Chondrocyte (in vitro differentiated cells): ENCODE measurements at regions not wholly inside any gene's neighbourhood (a gene's known extent, or its start where the extent isn't known, plus 50 kb on each side); places are given as distances from the start of the nearest gene placed in this dataset.

ENCODE experiments used
- DNase-seq: peaks from one replicate; pipeline ENCODE4 v3.0.0; 2021; ENCODE audit warnings: mixed read lengths, low spot score
- H3K27ac Mint-ChIP-seq: one replicate; pipeline ENCODE4 v1.8.0; 2021; ENCODE audit warnings: mild to moderate bottlenecking, moderate library complexity, mixed read lengths; ENCODE audit not compliant: unreplicated experiment
- H3K27me3 Mint-ChIP-seq: 2 replicates; pipeline ENCODE4 v1.8.0; 2021; ENCODE audit warnings: low read depth, mixed read lengths
- H3K36me3 Mint-ChIP-seq: 2 replicates; pipeline ENCODE4 v1.8.0; 2021; ENCODE audit warnings: low read depth, mixed read lengths
- H3K4me1 Mint-ChIP-seq: 2 replicates; pipeline ENCODE4 v1.8.0; 2021; ENCODE audit warnings: low read depth, mild to moderate bottlenecking, mixed read lengths
- H3K4me3 Mint-ChIP-seq: one replicate; pipeline ENCODE4 v1.8.0; 2021; ENCODE audit warnings: mild to moderate bottlenecking, moderate library complexity, mixed read lengths; ENCODE audit not compliant: unreplicated experiment
- H3K9me3 Mint-ChIP-seq: 2 replicates; pipeline ENCODE4 v1.8.0; 2021; ENCODE audit warnings: low read depth, mixed read lengths
- CTCF ChIP-seq: fragments of 200-600 bp; sonication (generic); IDR thresholded peaks from 2 replicates; pipeline ENCODE4 v1.5.0; 2021; ENCODE audit warnings: antibody characterized with exemption, mild to moderate bottlenecking, moderate library complexity

DNA sequence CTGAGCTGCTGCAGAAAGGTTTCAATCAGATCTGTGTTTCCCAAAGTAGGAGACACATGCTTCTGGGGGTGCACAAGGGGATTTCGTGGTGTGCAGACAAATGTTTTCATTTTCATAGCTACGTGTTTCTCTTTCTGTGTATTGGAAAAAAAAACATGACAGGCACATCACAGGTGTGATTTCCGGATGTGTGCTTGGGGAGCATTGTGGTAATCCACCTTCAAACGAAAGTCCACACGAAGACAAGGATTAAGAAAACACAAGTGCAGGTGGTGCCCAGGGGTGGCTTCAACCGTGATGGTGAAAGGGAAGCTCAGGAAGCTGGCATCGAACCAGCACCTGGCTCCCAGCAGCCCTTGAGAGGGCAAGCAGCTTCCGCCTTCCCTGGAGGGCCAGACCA, 164.6 kb upstream of the LINGO1 start:
- Mint-ChIP-seq H3K27me3 (peaks cover 30% of the 10 kb centered on the region), H3K27ac (no peak overlapping the region), H3K4me1 (no peaks in the 10 kb centered on the region), H3K9me3 (no peaks in the 10 kb centered on the region), H3K36me3 (peaks cover 2% of the 10 kb centered on the region), H3K4me3 (no peak overlapping the region)
- no peak for DNase-seq
- TF ChIP-seq CTCF = no peak

- no peak for DNase-seq
- no peak overlapping the region for H3K27ac Mint-ChIP-seq
- H3K27me3 Mint-ChIP-seq = peaks cover 26% of the 10 kb centered on the region
- no peak overlapping the region for H3K4me3 Mint-ChIP-seq
- no peak for TF ChIP-seq CTCF
- H3K4me1 Mint-ChIP-seq = no peaks in the 10 kb centered on the region
- no peaks in the 10 kb centered on the region for H3K9me3 Mint-ChIP-seq
- H3K36me3 Mint-ChIP-seq = peaks cover 4% of the 10 kb centered on the region
These were observed 163.5 kb upstream of the LINGO1 start for GRCh38 chr15:77796046-77796729.

- Mint-ChIP-seq H3K9me3 (no peaks in the 10 kb centered on the region), H3K4me3 (no peak overlapping the region), H3K4me1 (no peaks in the 10 kb centered on the region), H3K36me3 (peaks cover 2% of the 10 kb centered on the region), H3K27me3 (peaks cover 23% of the 10 kb centered on the region), H3K27ac (no peak overlapping the region)
- DNase-seq = no peak
- TF ChIP-seq CTCF = no peak
These were observed 162.7 kb upstream of the LINGO1 start for GRCh38 chr15:77795446-77795845.

DNA sequence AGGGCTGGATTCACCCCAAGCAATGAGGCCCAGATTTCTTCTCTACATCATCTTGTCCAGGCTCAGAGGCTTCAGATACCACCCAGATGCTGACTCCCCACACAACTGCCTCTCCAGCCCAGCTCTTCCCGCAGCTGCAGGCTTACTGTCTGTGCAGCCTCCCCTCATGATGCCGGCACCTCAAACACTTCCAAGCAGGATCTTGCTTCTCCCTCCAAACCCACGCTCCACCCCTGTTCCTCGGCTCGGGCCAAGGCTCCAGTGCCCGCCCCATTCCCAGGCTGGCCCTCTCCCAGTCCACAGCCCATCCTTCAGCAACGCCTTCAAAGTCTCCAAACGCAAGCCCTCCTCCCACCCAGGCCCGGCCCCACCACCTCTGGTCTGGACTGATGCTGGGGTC, 159.2 kb upstream of the LINGO1 start:
- Mint-ChIP-seq H3K9me3 (no peaks in the 10 kb centered on the region), H3K27ac (no peak overlapping the region), H3K36me3 (peaks cover 2% of the 10 kb centered on the region), H3K27me3 (peaks cover 19% of the 10 kb centered on the region), H3K4me3 (no peak overlapping the region), H3K4me1 (no peaks in the 10 kb centered on the region)
- no peak for DNase-seq
- TF ChIP-seq CTCF = no peak

DNA sequence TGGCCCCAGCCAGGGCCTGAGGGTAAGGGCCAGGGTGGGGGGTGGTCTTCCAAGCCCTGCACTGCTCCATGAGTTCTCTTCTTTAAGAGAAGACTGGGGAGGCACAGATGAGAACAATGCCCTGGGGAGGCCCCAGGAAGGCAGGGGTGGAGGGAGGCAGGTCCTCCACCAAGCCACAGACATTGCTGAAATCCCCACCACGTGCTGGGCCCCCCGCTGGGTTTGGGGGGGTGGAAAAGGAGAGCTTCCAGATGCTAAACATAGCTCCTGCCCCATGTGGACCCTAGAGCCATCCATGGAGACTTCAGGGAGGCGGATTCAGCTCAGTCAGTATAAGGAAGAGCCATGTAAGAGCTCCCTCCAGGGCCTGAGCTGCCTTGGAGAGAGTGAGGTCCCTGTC, 157.8 kb upstream of the LINGO1 start:
- Mint-ChIP-seq H3K4me1 (no peaks in the 10 kb centered on the region), H3K27ac (no peak overlapping the region), H3K36me3 (peaks cover 2% of the 10 kb centered on the region), H3K4me3 (no peak overlapping the region), H3K27me3 (peaks cover 19% of the 10 kb centered on the region), H3K9me3 (no peaks in the 10 kb centered on the region)
- no peak for DNase-seq
- no peak for TF ChIP-seq CTCF
